ENCODE measurements at regions not wholly inside any gene's neighbourhood (a gene's known extent, or its start where the extent isn't known, plus 50 kb on each side); places are given as distances from the start of the nearest gene placed in this dataset.

DNA sequence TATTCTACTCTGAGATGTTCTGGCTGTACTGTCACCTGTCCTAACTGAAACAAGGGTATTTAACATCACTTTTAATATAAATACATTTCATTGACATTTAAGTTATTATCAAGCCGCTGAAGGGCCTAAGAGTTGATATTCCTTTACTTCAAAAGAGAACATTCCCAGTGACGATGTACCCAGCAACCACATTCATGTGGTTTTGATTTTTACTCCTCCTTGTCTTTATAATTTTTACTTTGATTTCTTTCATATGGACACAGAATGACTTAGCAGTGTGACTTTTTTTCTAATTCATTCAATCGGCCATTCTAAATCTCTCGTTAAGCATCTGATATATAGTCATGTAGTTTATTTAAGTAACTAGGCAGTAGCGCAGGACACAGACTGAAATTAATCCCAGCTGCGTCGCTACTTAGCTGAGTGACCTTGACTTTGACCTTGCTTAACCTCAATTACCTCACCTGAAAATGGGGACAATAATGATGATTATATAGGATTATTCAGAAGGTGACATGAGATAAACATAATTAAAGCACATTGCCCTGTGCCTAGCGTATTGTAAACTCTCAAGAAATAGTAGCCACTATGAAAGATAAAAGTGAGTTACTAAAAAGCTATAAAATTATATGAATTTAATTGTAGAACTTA is 476.6 kb downstream of the SETD4 start:
- 85 to 95% (median 90%) methylated on average over 8 of the region's 8 CpGs for WGBS, 3 donors
- no peak overlapping the region for H3K27ac ChIP-seq (ENCODE audit: low read depth, low read length)

DNA sequence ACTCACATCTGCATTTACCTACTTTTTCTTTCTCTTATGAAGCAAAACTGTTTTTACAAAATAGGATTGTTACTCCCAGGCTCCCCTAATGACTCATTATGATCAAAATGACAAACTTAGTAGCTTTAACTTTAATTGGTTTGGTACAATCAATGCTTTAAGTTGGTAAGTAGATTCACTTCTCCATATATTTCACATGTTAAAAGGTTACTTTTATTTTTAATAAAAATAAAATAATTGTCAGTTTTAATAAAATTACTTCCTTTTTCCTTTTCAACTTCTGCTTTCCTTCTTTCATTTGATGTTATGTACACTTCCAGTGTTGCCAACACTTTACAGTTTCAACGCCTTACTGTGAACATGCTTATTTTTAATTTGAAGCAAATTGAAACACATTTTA is 477.6 kb downstream of the SETD4 start:
- 49 to 78% (median 50%) methylated on average over 1 of the region's 1 CpG for WGBS, 3 donors
- H3K27ac ChIP-seq (ENCODE audit: low read depth, low read length), result no peak overlapping the region

DNA sequence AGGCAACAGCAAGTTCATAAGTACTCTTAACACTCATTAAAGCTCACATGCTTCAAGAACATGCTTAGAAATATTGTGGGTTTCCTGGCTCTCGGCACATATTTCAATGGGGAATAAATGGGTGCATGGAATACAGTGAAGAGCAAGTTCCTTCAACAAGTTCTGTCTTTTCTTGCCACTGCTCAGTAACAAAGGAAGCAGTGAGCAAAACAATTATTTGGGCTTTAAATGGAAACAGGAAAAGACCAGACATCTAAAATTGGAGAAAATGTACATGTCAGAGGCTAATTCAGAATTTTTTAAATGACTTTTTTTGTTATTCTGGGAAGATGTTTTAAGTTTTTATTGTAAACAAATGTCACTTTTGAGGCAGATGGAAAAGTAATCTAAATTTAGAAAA is 478.7 kb downstream of the SETD4 start:
- H3K27ac ChIP-seq (ENCODE audit: low read depth, low read length), result no peak overlapping the region
- 49 to 87% (median 61%) methylated on average over 1 of the region's 1 CpG for WGBS, 3 donors

- WGBS, 3 donors, result 78 to 80% (median 79%) methylated on average over 2 of the region's 2 CpGs
These were observed 480.6 kb downstream of the SETD4 start for GRCh38 chr21:35579520-35580293.

GRCh38 chr21:35578831-35579471 is 481.4 kb downstream of the SETD4 start:
- no peak overlapping the region for H3K27ac ChIP-seq (ENCODE audit: low read depth, low read length)
- 88 to 92% (median 92%) methylated on average over 12 of the region's 12 CpGs for WGBS, 3 donors

More at GRCh38 chr21:35579520-35580293, 480.6 kb downstream of the SETD4 start:
- H3K27ac ChIP-seq (ENCODE audit: low read depth, low read length), result no peak overlapping the region

- 84 to 89% (median 87%) methylated on average over 6 of the region's 6 CpGs for WGBS, 3 donors
- H3K27ac ChIP-seq (ENCODE audit: low read depth, low read length), result no peak overlapping the region
These were observed 482.0 kb downstream of the SETD4 start for GRCh38 chr21:35578347-35578782.

GRCh38 chr21:35575280-35575915 is 484.9 kb downstream of the SETD4 start:
- WGBS, 3 donors, result 85 to 95% (median 91%) methylated on average over 3 of the region's 3 CpGs
- H3K27ac ChIP-seq (ENCODE audit: low read depth, low read length), result no peak overlapping the region

- no peak overlapping the region for H3K27ac ChIP-seq (ENCODE audit: low read depth, low read length)
- WGBS, 3 donors, result 40 to 76% (median 72%) methylated on average over 6 of the region's 6 CpGs
These were observed 486.6 kb downstream of the SETD4 start for GRCh38 chr21:35573472-35574374.

- 69 to 86% (median 76%) methylated on average over 7 of the region's 7 CpGs for WGBS, 3 donors
- H3K27ac ChIP-seq (ENCODE audit: low read depth, low read length), result no peak overlapping the region
These were observed 488.4 kb downstream of the SETD4 start for GRCh38 chr21:35571910-35572309.

- 63 to 76% (median 70%) methylated on average over 5 of the region's 5 CpGs for WGBS, 3 donors
- no peak overlapping the region for H3K27ac ChIP-seq (ENCODE audit: low read depth, low read length)
These were observed 491.7 kb downstream of the SETD4 start for GRCh38 chr21:35568643-35569042.

- WGBS, 3 donors, result 94 to 96% (median 95%) methylated on average over 3 of the region's 3 CpGs
- H3K27ac ChIP-seq (ENCODE audit: low read depth, low read length), result no peak overlapping the region
These were observed 493.5 kb downstream of the SETD4 start for GRCh38 chr21:35566874-35567273.

DNA sequence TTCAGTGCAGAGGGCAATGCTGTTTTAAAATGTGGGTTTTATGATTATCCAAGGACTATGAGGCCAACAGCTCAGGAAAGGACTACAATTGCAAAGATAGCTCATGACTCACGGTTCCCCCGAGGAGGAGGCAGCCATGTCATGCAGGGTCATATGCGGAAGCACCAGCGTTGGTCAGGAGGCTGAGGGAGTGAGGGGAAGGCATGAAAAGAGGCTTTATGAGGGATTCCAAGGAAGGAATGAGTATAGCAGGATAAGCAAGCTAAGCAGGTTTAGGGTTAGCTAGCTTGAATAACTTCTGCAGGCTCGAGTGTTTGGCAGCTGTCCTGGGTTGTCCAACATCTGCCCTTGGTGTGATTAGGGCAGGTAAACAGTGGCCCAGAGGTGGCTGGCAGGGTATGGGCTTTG is 495.1 kb downstream of the SETD4 start:
- 26 to 52% (median 44%) methylated on average over 5 of the region's 5 CpGs for WGBS, 3 donors
- no peak overlapping the region for H3K27ac ChIP-seq (ENCODE audit: low read depth, low read length)

DNA sequence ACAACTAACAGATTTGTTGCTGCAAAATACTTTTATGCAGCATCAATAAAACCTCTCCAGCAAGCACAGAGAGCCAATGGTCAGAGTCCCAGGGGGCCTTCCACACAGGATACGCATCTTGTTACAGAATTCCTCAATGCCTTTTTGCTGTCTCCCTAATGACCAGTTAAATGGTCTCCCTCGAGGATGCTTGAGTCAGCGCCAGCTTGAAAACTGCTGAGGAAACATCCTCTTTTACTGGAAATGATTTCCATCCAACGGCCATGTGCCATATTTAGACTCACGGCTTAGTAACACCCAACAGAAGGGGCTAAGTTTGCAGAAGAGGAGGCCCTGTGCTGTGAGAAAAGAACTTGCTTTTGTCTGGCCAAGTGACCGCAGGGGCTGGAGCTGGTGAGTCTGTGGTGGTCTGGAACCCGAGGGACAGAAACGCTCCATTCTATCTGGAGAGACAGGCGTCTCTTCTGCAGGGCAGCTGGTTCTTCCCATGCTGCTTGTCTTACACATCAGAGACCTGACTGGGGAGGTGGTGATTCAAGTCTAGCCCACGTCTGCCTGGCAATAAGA is 496.4 kb downstream of the SETD4 start:
- H3K27ac ChIP-seq (ENCODE audit: low read depth, low read length), result no peak overlapping the region
- 30 to 70% (median 38%) methylated on average over 10 of the region's 10 CpGs for WGBS, 3 donors

- H3K27ac ChIP-seq (ENCODE audit: low read depth, low read length), result no peak overlapping the region
- 88 to 95% (median 90%) methylated on average over 5 of the region's 5 CpGs for WGBS, 3 donors
These were observed 497.4 kb downstream of the SETD4 start for GRCh38 chr21:35562876-35563275.

DNA sequence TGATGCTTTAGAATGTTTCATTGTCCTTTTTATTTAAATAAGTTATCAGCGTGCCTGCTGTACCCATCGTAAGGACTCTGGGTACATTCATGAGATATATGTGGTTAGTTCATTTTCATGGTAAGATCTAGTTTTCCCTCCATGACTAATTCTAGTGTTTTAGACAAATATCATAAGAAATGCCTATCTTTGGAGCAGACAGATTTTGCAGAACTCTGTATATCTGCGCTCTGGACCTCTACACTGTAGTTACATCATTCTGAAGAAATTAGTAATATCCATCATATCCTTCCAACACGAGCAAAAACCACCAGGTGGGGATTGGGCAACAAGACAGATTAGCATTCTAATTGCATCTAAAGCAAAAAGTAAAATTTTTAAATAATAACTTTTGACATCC is 499.2 kb downstream of the SETD4 start:
- 77 to 84% (median 82%) methylated on average over 4 of the region's 4 CpGs for WGBS, 3 donors
- no peak overlapping the region for H3K27ac ChIP-seq (ENCODE audit: low read depth, low read length)

- 56 to 73% (median 63%) methylated on average over 2 of the region's 2 CpGs for WGBS, 3 donors
- no peak overlapping the region for H3K27ac ChIP-seq (ENCODE audit: low read depth, low read length)
These were observed 500.5 kb downstream of the SETD4 start for GRCh38 chr21:35559829-35560225.

DNA sequence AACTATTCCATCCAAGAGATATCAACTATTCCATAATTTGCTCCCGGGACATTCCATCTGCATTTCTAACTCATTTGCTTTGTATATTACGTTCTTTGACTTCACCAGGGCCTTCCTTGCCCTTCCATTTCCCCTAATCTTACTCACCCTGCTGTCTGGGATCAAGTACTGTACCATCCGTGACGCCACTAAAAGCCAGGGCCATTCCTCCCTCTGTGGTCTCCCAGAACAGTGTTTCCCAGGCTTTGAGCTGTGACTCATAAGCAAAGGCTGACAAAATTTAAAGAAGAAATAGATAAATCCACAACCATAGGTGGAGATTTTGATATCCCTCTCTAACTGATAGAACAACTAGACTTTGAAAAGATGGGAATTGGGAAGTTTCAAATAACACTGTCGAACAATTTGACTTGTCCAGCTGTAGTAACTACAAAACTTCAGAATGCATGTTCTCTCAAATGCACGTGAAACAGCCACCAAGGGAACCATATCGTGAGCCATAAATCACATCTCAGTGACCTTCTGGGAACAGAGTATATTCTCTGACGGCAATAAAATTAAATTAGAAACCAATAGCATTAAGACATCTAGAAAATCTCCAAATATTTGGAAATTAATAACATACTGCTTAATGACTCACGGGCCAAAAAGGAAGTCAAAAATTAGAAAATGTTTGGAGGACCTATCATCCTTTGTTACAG is 501.0 kb downstream of the SETD4 start:
- 70 to 85% (median 83%) methylated on average over 9 of the region's 9 CpGs for WGBS, 3 donors
- H3K27ac ChIP-seq (ENCODE audit: low read depth, low read length), result no peak overlapping the region
